HepG2 (cell line): ENCODE measurements at regions not wholly inside any gene's neighbourhood (a gene's known extent, or its start where the extent isn't known, plus 50 kb on each side); places are given as distances from the start of the nearest gene placed in this dataset.

Source experiments
- ATAC-seq: fragments of 200-7000 bp; cut with Tn5 transposase; 3 replicates; pipeline ENCODE4 v1.9.1; 2020; ENCODE audit warnings: mild to moderate bottlenecking, moderate library complexity
- BruUV-seq: library from RNA; stranded (reverse); fragments of 400-500 nt; replicated peaks from 2 replicates; lab custom pipeline; 2021; lab: Mats Ljungman, UMichigan
- CTCF ChIA-PET: fragments of 300-600 bp; formaldehyde crosslinking; extraction: SDS; loops from one replicate; lab custom pipeline; 2021; ENCODE audit warnings: low total read pairs, inconsistent platforms, low intra/inter-chr PET ratio; lab: Yijun Ruan, JAX
- POLR2A ChIA-PET: fragments of 350-600 bp; sonication (Branson Sonifier 250); formaldehyde crosslinking; loops from one replicate; lab custom pipeline; 2020; ENCODE audit warnings: antibody characterized with exemption, inconsistent platforms; lab: Yijun Ruan, JAX
- DNase-seq: peaks from one replicate; pipeline ENCODE4 v3.0.0-alpha.2; 2015; ENCODE audit warnings: low spot score
- FAIRE-seq: peaks from 3 replicates; lab custom pipeline; 2011; peaks lifted over from hg19 to GRCh38; lab: Jason Lieb, UNC
- H2AFZ ChIP-seq: one replicate; pipeline ENCODE4 v1.6.1; 2011; ENCODE audit warnings: low read length, inconsistent platforms
- H3K27ac ChIP-seq: fragments of 300-600 bp; 3 replicates; pipeline ENCODE4 v1.8.0; 2011; ENCODE audit warnings: mixed run types, mild to moderate bottlenecking, mixed read lengths, low read length, inconsistent platforms; ENCODE audit not compliant: insufficient read depth; ENCODE audit errors: extremely low read length
- H3K27me3 ChIP-seq, 2 experiments: fragments of 200-600 bp in 1 of 2; 2 replicates in 1 of 2; 3 replicates in 1 of 2; pipeline versions ENCODE4 v1.6.0 to v1.8.0; 2011; ENCODE audit warnings: low read length in 2 of 2, mild to moderate bottlenecking in 2 of 2, moderate library complexity in 2 of 2, inconsistent platforms in 1 of 2; ENCODE audit not compliant: insufficient read depth in 2 of 2, control insufficient read depth in 1 of 2
- H3K36me3 ChIP-seq, 2 experiments: fragments of 200-600 bp in 1 of 2; replicated peaks in 1 of 2; 2 replicates in 1 of 2; 3 replicates in 1 of 2; pipeline versions ENCODE4 v1.5.1 to v1.8.0; 2011; ENCODE audit warnings: low read length in 2 of 2, inconsistent platforms in 1 of 2; ENCODE audit not compliant: insufficient read depth in 2 of 2, control insufficient read depth in 1 of 2
- H3K4me1 ChIP-seq: 2 replicates; pipeline ENCODE4 v1.5.1; 2012; ENCODE audit warnings: low read length, inconsistent platforms; ENCODE audit not compliant: insufficient read depth
- H3K4me2 ChIP-seq: 2 replicates; pipeline ENCODE4 v1.6.0; 2011; ENCODE audit warnings: low read depth, low read length, inconsistent platforms
- H3K4me3 ChIP-seq, 3 experiments: fragments of 200-600 bp in 1 of 3; sonication (generic), shearing (Covaris generic) in 1 of 3; replicated peaks in 1 of 3; 2 replicates each; pipeline ENCODE4 v1.5.1; 2011 to 2016; ENCODE audit warnings: low read length in 3 of 3, inconsistent platforms in 2 of 3, low read depth in 2 of 3, mild to moderate bottlenecking in 2 of 3, control low read depth in 1 of 3, mixed read lengths in 1 of 3; ENCODE audit not compliant: insufficient read depth in 1 of 3
- H3K79me2 ChIP-seq: one replicate; pipeline ENCODE4 v1.6.1; 2011; ENCODE audit warnings: low read length, inconsistent platforms; ENCODE audit not compliant: insufficient read depth
- H3K9ac ChIP-seq: 2 replicates; pipeline ENCODE4 v1.6.0; 2011; ENCODE audit warnings: mild to moderate bottlenecking, low read depth, low read length, inconsistent platforms; ENCODE audit not compliant: insufficient read depth
- H3K9me3 ChIP-seq: 2 replicates; pipeline ENCODE4 v1.5.1; 2012; ENCODE audit warnings: mild to moderate bottlenecking, low read length
- H4K20me1 ChIP-seq: 2 replicates; pipeline ENCODE4 v1.6.0; 2011; ENCODE audit warnings: inconsistent platforms, mild to moderate bottlenecking, low read length, moderate library complexity; ENCODE audit not compliant: insufficient read depth
- ATF4 ChIP-seq, 2 experiments: fragments of 450-650 bp in 1 of 2; sonication (generic) in 1 of 2; formaldehyde crosslinking; IDR thresholded peaks; 2 replicates each; pipeline versions ENCODE4 v1.5.0 to v1.8.0; 2020 to 2022; ENCODE audit warnings: mild to moderate bottlenecking in 1 of 2, missing genetic modification reagents in 1 of 2
- MAFG ChIP-seq: sonication (generic); formaldehyde crosslinking; IDR thresholded peaks from 2 replicates; pipeline ENCODE4 v1.5.1; 2020; ENCODE audit warnings: mild to moderate bottlenecking, missing genetic modification reagents
- RARG ChIP-seq: sonication (generic); formaldehyde crosslinking; IDR thresholded peaks from 2 replicates; pipeline ENCODE4 v1.4.0; 2020; ENCODE audit warnings: low read depth, mild to moderate bottlenecking, missing genetic modification reagents
- RNF2 ChIP-seq: fragments of 450-650 bp; conservative IDR thresholded peaks from 2 replicates; pipeline ENCODE4 v1.6.1; 2016; ENCODE audit warnings: low read depth
- ZNF33A ChIP-seq: sonication (generic); formaldehyde crosslinking; IDR thresholded peaks from 2 replicates; pipeline ENCODE4 v1.5.1; 2020; ENCODE audit warnings: missing genetic modification reagents, mild to moderate bottlenecking, moderate library complexity, borderline replicate concordance
- ZNF891 ChIP-seq: sonication (generic); formaldehyde crosslinking; IDR thresholded peaks from 2 replicates; pipeline ENCODE4 v1.5.0; 2020; ENCODE audit warnings: mild to moderate bottlenecking, missing genetic modification reagents
- WGBS: methylation state at CpG from one replicate; pipeline ENCODE4 v1.1.6; 2017; ENCODE audit warnings: low lambda C conversion rate; 5-methylcytosine and 5-hydroxymethylcytosine counted together
- in situ Hi-C: cut with HindIII; loops from 2 replicates; pipeline ENCODE4 v1.10.0; 2017; ENCODE audit warnings: low pct_unique_long_range_greater_than_20kb; ENCODE audit not compliant: extremely low pct_ligation_motif_present
- intact Hi-C: fragments of 100-400 bp; cut with micrococcal nuclease; formaldehyde crosslinking; loops from one replicate; pipeline ENCODE4 v1.10.0; 2022; ENCODE audit not compliant: unreplicated experiment
- TF ChIP-seq, protein P1 (sequence below): sonication (generic); formaldehyde crosslinking; IDR thresholded peaks from 2 replicates; pipeline ENCODE4 v1.4.0; 2020; ENCODE audit warnings: mild to moderate bottlenecking, missing genetic modification reagents
- TF ChIP-seq, protein P2 (sequence below): sonication (generic); formaldehyde crosslinking; IDR thresholded peaks from 2 replicates; pipeline ENCODE4 v1.5.1; 2020; ENCODE audit warnings: mild to moderate bottlenecking, missing genetic modification reagents, moderate library complexity
- TF ChIP-seq, protein P3 (sequence below): sonication (generic); formaldehyde crosslinking; IDR thresholded peaks from 2 replicates; pipeline ENCODE4 v1.8.0; 2023; ENCODE audit warnings: mild to moderate bottlenecking, missing genetic modification reagents
- TF ChIP-seq, protein P4 (sequence below): sonication (generic); formaldehyde crosslinking; IDR thresholded peaks from 2 replicates; pipeline ENCODE4 v1.8.0; 2022; ENCODE audit warnings: missing genetic modification reagents, low read depth, mild to moderate bottlenecking, borderline replicate concordance
- TF ChIP-seq, protein P5 (sequence below): sonication (generic); formaldehyde crosslinking; IDR thresholded peaks from 2 replicates; pipeline ENCODE4 v1.4.0; 2020; ENCODE audit warnings: mild to moderate bottlenecking, missing genetic modification reagents, borderline replicate concordance

DNA sequence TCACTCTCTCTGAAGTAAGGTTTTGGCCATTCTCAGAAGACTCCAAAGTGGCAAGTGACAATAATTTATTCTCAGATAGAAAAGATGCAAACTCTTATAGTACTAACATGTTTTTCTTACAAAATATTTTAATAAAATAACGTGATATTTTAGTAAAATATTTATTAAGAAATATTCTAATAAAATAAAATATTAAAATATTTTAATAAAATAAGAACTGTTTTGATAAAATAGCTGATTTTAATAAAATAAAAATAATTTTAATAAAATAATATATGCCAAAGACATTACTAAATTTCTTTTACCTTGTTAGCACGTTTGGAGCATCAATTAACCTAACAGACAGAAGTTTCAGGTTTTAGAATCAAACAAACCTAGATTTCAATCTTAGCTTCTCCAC is 424.0 kb upstream of the NECTIN3 start (continued):
- TF ChIP-seq, protein P1, sequence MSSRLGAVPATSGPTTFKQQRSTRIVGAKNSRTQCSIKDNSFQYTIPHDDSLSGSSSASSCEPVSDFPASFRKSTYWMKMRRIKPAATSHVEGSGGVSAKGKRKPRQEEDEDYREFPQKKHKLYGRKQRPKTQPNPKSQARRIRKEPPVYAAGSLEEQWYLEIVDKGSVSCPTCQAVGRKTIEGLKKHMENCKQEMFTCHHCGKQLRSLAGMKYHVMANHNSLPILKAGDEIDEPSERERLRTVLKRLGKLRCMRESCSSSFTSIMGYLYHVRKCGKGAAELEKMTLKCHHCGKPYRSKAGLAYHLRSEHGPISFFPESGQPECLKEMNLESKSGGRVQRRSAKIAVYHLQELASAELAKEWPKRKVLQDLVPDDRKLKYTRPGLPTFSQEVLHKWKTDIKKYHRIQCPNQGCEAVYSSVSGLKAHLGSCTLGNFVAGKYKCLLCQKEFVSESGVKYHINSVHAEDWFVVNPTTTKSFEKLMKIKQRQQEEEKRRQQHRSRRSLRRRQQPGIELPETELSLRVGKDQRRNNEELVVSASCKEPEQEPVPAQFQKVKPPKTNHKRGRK (CRISPR knock-in tag), result no peak
- TF ChIP-seq ZNF33A (CRISPR knock-in tag) (no peak), MAFG (no peak), ATF4 (CRISPR knock-in tag; IDR thresholded peaks at IDR 0.05) (no peak)
- TF ChIP-seq, protein P2, sequence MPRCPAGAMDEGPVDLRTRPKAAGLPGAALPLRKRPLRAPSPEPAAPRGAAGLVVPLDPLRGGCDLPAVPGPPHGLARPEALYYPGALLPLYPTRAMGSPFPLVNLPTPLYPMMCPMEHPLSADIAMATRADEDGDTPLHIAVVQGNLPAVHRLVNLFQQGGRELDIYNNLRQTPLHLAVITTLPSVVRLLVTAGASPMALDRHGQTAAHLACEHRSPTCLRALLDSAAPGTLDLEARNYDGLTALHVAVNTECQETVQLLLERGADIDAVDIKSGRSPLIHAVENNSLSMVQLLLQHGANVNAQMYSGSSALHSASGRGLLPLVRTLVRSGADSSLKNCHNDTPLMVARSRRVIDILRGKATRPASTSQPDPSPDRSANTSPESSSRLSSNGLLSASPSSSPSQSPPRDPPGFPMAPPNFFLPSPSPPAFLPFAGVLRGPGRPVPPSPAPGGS, result no peak
- TF ChIP-seq, protein P3, sequence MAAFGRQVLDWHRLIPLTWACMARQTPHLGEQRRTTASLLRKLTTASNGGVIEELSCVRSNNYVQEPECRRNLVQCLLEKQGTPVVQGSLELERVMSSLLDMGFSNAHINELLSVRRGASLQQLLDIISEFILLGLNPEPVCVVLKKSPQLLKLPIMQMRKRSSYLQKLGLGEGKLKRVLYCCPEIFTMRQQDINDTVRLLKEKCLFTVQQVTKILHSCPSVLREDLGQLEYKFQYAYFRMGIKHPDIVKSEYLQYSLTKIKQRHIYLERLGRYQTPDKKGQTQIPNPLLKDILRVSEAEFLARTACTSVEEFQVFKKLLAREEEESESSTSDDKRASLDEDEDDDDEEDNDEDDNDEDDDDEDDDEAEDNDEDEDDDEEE, result no peak
- TF ChIP-seq, protein P4, sequence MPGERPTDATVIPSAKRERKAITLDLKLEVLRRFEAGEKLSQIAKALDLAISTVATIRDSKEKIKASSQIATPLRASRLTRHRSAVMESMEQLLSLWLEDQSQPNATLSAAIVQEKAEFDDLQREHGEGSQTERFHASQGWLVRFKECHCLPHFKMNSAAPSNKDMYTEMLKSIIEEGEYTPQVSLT (CRISPR knock-in tag), result no peak

- 5% methylated on average over 1 of the region's 1 CpG for WGBS
Measured at GRCh38 chr3:110650741-110651140, 420.9 kb upstream of the NECTIN3 start.

More at GRCh38 chr3:110650741-110651140, 420.9 kb upstream of the NECTIN3 start:
- FAIRE-seq, result no peak
- Histone ChIP-seq H3K9ac (no peak overlapping the region), H3K27ac (no peak overlapping the region), H3K4me3 (no peak overlapping the region), H3K4me1 (peaks cover 29% of the 10 kb centered on the region), H3K27me3 (no peaks in the 10 kb centered on the region), H3K36me3 (no peaks in the 10 kb centered on the region), H3K4me2 (no peak overlapping the region), H2AFZ (no peak overlapping the region), H4K20me1 (no peaks in the 10 kb centered on the region)
- POLR2A ChIA-PET, result no interaction called here
- BruUV-seq, result no TSS peak
- no peak for DNase-seq
- in situ Hi-C loops, result no loop called here
- TF ChIP-seq RARG (no peak), ZNF891 (CRISPR knock-in tag) (no peak), RNF2 (no peak)
- TF ChIP-seq, protein P5, sequence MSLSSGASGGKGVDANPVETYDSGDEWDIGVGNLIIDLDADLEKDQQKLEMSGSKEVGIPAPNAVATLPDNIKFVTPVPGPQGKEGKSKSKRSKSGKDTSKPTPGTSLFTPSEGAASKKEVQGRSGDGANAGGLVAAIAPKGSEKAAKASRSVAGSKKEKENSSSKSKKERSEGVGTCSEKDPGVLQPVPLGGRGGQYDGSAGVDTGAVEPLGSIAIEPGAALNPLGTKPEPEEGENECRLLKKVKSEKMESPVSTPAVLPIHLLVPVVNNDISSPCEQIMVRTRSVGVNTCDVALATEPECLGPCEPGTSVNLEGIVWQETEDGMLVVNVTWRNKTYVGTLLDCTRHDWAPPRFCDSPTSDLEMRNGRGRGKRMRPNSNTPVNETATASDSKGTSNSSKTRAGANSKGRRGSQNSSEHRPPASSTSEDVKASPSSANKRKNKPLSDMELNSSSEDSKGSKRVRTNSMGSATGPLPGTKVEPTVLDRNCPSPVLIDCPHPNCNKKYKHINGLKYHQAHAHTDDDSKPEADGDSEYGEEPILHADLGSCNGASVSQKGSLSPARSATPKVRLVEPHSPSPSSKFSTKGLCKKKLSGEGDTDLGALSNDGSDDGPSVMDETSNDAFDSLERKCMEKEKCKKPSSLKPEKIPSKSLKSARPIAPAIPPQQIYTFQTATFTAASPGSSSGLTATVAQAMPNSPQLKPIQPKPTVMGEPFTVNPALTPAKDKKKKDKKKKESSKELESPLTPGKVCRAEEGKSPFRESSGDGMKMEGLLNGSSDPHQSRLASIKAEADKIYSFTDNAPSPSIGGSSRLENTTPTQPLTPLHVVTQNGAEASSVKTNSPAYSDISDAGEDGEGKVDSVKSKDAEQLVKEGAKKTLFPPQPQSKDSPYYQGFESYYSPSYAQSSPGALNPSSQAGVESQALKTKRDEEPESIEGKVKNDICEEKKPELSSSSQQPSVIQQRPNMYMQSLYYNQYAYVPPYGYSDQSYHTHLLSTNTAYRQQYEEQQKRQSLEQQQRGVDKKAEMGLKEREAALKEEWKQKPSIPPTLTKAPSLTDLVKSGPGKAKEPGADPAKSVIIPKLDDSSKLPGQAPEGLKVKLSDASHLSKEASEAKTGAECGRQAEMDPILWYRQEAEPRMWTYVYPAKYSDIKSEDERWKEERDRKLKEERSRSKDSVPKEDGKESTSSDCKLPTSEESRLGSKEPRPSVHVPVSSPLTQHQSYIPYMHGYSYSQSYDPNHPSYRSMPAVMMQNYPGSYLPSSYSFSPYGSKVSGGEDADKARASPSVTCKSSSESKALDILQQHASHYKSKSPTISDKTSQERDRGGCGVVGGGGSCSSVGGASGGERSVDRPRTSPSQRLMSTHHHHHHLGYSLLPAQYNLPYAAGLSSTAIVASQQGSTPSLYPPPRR (CRISPR knock-in tag), result no peak
- TF ChIP-seq, all 625 proteins: peak for 0
- CTCF ChIA-PET, result no interaction called here
- no peak for ATAC-seq
- H3K9me3 ChIP-seq, result no peaks in the 10 kb centered on the region
- H3K79me2 ChIP-seq, result no peaks in the 10 kb centered on the region
- intact Hi-C loops, result no loop called here
